ENCODE measurements at regions not wholly inside any gene's neighbourhood (a gene's known extent, or its start where the extent isn't known, plus 50 kb on each side); places are given as distances from the start of the nearest gene placed in this dataset.

- no peak for DNase-seq (ENCODE audit: low read depth, low spot score)
- WGBS (ENCODE audit: insufficient coverage, insufficient read length): no CpG with 5 or more reads among the region's 13 CpGs
- no peaks in the 10 kb centered on the region for H3K36me3 ChIP-seq (ENCODE audit: control insufficient read depth, insufficient read depth, low read length)
Measured at GRCh38 chr22:19643448-19644313, 70.6 kb upstream of the SEPTIN5 start.

GRCh38 chr22:19644314-19645223 is 69.7 kb upstream of the SEPTIN5 start:
- no peak for DNase-seq (ENCODE audit: low read depth, low spot score)
- Histone ChIP-seq H3K27ac (ENCODE audit: low read length) (no peak overlapping the region), H3K27me3 (ENCODE audit: control insufficient read depth, insufficient read depth, low read length) (no peaks in the 10 kb centered on the region), H3K4me1 (ENCODE audit: control insufficient read depth, insufficient read depth, low read length) (peaks cover 2% of the 10 kb centered on the region; the same call in 1 of the 2 replicates), H3K4me3 (ENCODE audit: low read length) (no peak overlapping the region), H3K9me3 (ENCODE audit: control insufficient read depth, insufficient read depth, low read length) (no peaks in the 10 kb centered on the region), H3K36me3 (ENCODE audit: control insufficient read depth, insufficient read depth, low read length) (no peaks in the 10 kb centered on the region)
- WGBS (ENCODE audit: insufficient coverage, insufficient read length): no CpG with 5 or more reads among the region's 12 CpGs

More at GRCh38 chr22:19643448-19644313, 70.6 kb upstream of the SEPTIN5 start:
- Histone ChIP-seq H3K4me1 (ENCODE audit: control insufficient read depth, insufficient read depth, low read length) (peaks cover 2% of the 10 kb centered on the region; the same call in 1 of the 2 replicates), H3K27me3 (ENCODE audit: control insufficient read depth, insufficient read depth, low read length) (no peaks in the 10 kb centered on the region), H3K4me3 (ENCODE audit: low read length) (no peak overlapping the region), H3K27ac (ENCODE audit: low read length) (no peak overlapping the region), H3K9me3 (ENCODE audit: control insufficient read depth, insufficient read depth, low read length) (no peaks in the 10 kb centered on the region)

GRCh38 chr22:19645391-19645790 is 68.9 kb upstream of the SEPTIN5 start:
- H3K9me3 ChIP-seq (ENCODE audit: control insufficient read depth, insufficient read depth, low read length): no peaks in the 10 kb centered on the region
- H3K4me3 ChIP-seq (ENCODE audit: low read length): no peak overlapping the region
- no CpG with 5 or more reads among the region's 6 CpGs for WGBS (ENCODE audit: insufficient coverage, insufficient read length)
- H3K4me1 ChIP-seq (ENCODE audit: control insufficient read depth, insufficient read depth, low read length): peaks cover 2% of the 10 kb centered on the region; the same call in 1 of the 2 replicates
- no peaks in the 10 kb centered on the region for H3K36me3 ChIP-seq (ENCODE audit: control insufficient read depth, insufficient read depth, low read length)
- no peak overlapping the region for H3K27ac ChIP-seq (ENCODE audit: low read length)
- no peak for DNase-seq (ENCODE audit: low read depth, low spot score)
- H3K27me3 ChIP-seq (ENCODE audit: control insufficient read depth, insufficient read depth, low read length): no peaks in the 10 kb centered on the region

GRCh38 chr22:19645905-19646304 is 68.4 kb upstream of the SEPTIN5 start:
- Histone ChIP-seq H3K36me3 (ENCODE audit: control insufficient read depth, insufficient read depth, low read length) (no peaks in the 10 kb centered on the region), H3K4me1 (ENCODE audit: control insufficient read depth, insufficient read depth, low read length) (peaks cover 2% of the 10 kb centered on the region; the same call in 1 of the 2 replicates), H3K27me3 (ENCODE audit: control insufficient read depth, insufficient read depth, low read length) (no peaks in the 10 kb centered on the region), H3K9me3 (ENCODE audit: control insufficient read depth, insufficient read depth, low read length) (no peaks in the 10 kb centered on the region), H3K4me3 (ENCODE audit: low read length) (no peak overlapping the region), H3K27ac (ENCODE audit: low read length) (no peak overlapping the region)
- DNase-seq (ENCODE audit: low read depth, low spot score): no peak
- WGBS (ENCODE audit: insufficient coverage, insufficient read length): no CpG with 5 or more reads among the region's 7 CpGs

- Histone ChIP-seq H3K27ac (ENCODE audit: low read length) (no peak overlapping the region), H3K9me3 (ENCODE audit: control insufficient read depth, insufficient read depth, low read length) (no peaks in the 10 kb centered on the region), H3K4me3 (ENCODE audit: low read length) (no peak overlapping the region), H3K4me1 (ENCODE audit: control insufficient read depth, insufficient read depth, low read length) (peaks cover 2% of the 10 kb centered on the region; the same call in 1 of the 2 replicates), H3K27me3 (ENCODE audit: control insufficient read depth, insufficient read depth, low read length) (no peaks in the 10 kb centered on the region), H3K36me3 (ENCODE audit: control insufficient read depth, insufficient read depth, low read length) (no peaks in the 10 kb centered on the region)
- no peak for DNase-seq (ENCODE audit: low read depth, low spot score)
- no CpG with 5 or more reads among the region's 3 CpGs for WGBS (ENCODE audit: insufficient coverage, insufficient read length)
Measured at GRCh38 chr22:19646383-19646782, 67.9 kb upstream of the SEPTIN5 start.

- Histone ChIP-seq H3K27ac (ENCODE audit: low read length) (no peak overlapping the region), H3K36me3 (ENCODE audit: control insufficient read depth, insufficient read depth, low read length) (no peaks in the 10 kb centered on the region), H3K27me3 (ENCODE audit: control insufficient read depth, insufficient read depth, low read length) (no peaks in the 10 kb centered on the region), H3K4me1 (ENCODE audit: control insufficient read depth, insufficient read depth, low read length) (no peaks in the 10 kb centered on the region), H3K4me3 (ENCODE audit: low read length) (no peak overlapping the region), H3K9me3 (ENCODE audit: control insufficient read depth, insufficient read depth, low read length) (no peaks in the 10 kb centered on the region)
- no peak for DNase-seq (ENCODE audit: low read depth, low spot score)
- WGBS (ENCODE audit: insufficient coverage, insufficient read length): no CpG with 5 or more reads among the region's 3 CpGs
Measured at GRCh38 chr22:19648419-19648929, 65.8 kb upstream of the SEPTIN5 start.

GRCh38 chr22:19652316-19652715 is 62.0 kb upstream of the SEPTIN5 start:
- Histone ChIP-seq H3K27me3 (ENCODE audit: control insufficient read depth, insufficient read depth, low read length) (no peaks in the 10 kb centered on the region), H3K4me1 (ENCODE audit: control insufficient read depth, insufficient read depth, low read length) (no peaks in the 10 kb centered on the region), H3K36me3 (ENCODE audit: control insufficient read depth, insufficient read depth, low read length) (0 out of 2 replicates have a peak, but pooled peaks cover 2% of the 10 kb centered on the region), H3K27ac (ENCODE audit: low read length) (no peak overlapping the region), H3K9me3 (ENCODE audit: control insufficient read depth, insufficient read depth, low read length) (no peaks in the 10 kb centered on the region; the same call in 1 of the 2 replicates), H3K4me3 (ENCODE audit: low read length) (no peak overlapping the region)
- DNase-seq (ENCODE audit: low read depth, low spot score): no peak
- WGBS (ENCODE audit: insufficient coverage, insufficient read length): no CpG with 5 or more reads among the region's 6 CpGs

- no peaks in the 10 kb centered on the region; the same call in 1 of the 2 replicates for H3K9me3 ChIP-seq (ENCODE audit: control insufficient read depth, insufficient read depth, low read length)
- no peak for DNase-seq (ENCODE audit: low read depth, low spot score)
- peaks cover 2% of the 10 kb centered on the region; the same call in 1 of the 2 replicates for H3K36me3 ChIP-seq (ENCODE audit: control insufficient read depth, insufficient read depth, low read length)
- no peaks in the 10 kb centered on the region for H3K27me3 ChIP-seq (ENCODE audit: control insufficient read depth, insufficient read depth, low read length)
- H3K4me3 ChIP-seq (ENCODE audit: low read length): no peak overlapping the region
- no peak overlapping the region for H3K27ac ChIP-seq (ENCODE audit: low read length)
- H3K4me1 ChIP-seq (ENCODE audit: control insufficient read depth, insufficient read depth, low read length): no peaks in the 10 kb centered on the region
- WGBS (ENCODE audit: insufficient coverage, insufficient read length): no CpG with 5 or more reads among the region's 4 CpGs
Measured at GRCh38 chr22:19654338-19654987, 59.8 kb upstream of the SEPTIN5 start.

- Histone ChIP-seq H3K27me3 (ENCODE audit: control insufficient read depth, insufficient read depth, low read length) (no peaks in the 10 kb centered on the region), H3K9me3 (ENCODE audit: control insufficient read depth, insufficient read depth, low read length) (no peaks in the 10 kb centered on the region; the same call in 1 of the 2 replicates), H3K27ac (ENCODE audit: low read length) (no peak overlapping the region), H3K4me1 (ENCODE audit: control insufficient read depth, insufficient read depth, low read length) (no peaks in the 10 kb centered on the region; the same call in 1 of the 2 replicates), H3K36me3 (ENCODE audit: control insufficient read depth, insufficient read depth, low read length) (peaks cover 2% of the 10 kb centered on the region; the same call in 1 of the 2 replicates), H3K4me3 (ENCODE audit: low read length) (no peak overlapping the region)
- WGBS (ENCODE audit: insufficient coverage, insufficient read length): no CpG with 5 or more reads among the region's 5 CpGs
- DNase-seq (ENCODE audit: low read depth, low spot score): no peak
Measured at GRCh38 chr22:19655399-19655798, 58.9 kb upstream of the SEPTIN5 start.
